ENCODE measurements at regions not wholly inside any gene's neighbourhood (a gene's known extent, or its start where the extent isn't known, plus 50 kb on each side); places are given as distances from the start of the nearest gene placed in this dataset.
"Not testable (repeated sequence)": the region's sequence is repeated elsewhere in the genome, so short reads cannot be mapped to it uniquely, and the experiment has no call there.

DNA sequence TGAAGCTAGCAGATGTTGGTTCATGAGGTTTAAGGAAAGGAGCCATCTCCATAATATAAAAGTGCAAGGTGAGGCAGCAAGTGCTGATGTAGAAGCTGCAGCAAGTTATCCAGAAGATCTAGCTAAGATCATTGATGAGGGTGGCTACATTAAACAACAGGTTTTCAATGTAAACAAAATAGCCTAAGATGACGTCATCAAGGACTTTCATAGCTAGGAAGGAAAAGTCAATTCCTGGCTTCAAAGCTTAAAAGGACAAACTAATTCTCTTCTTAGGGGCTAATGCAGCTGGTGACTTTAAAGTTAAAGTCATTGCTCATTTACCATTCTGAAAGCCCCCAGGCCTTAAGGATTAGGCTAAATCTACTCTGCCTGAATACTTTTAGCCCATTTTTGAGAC, 141.9 kb downstream of the MID1IP1 start:
- no peak for DNase-seq

DNA sequence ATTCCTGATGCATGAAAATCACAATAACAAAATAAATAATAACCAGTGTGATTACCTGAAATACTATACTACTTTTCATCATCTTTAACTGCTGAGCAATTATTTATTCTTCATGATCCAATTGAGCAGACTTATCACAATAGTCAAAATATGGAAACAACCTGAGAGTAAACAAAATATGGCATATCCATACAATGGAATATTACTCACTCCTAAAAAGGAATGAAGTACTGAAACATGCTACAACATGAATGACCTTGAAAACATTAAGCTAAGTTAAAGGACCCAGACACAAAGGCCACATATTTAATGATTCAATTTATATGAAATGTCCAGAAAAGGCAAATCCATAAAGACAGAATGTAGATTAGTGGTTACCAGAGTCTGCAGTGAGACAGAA, 146.8 kb downstream of the MID1IP1 start:
- DNase-seq, result no peak

DNA sequence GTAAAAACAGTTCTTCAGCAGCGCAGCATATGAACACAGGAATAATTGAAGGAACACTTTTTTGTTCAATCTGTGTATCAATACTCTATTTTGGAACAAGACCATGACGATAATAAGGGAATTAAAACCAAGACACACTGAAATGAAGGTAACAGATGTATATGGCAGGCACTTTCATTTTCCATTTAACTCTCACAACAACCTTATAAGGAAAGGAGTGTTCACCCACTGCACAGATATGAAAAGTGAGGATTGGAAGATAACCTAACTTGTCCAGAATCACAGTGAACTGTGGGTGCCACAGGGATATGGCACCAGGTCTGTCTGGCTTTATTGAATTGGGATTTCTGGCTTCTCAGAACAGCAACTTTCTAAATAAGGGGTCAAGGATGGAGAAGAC, 153.3 kb downstream of the MID1IP1 start:
- no peak for DNase-seq

DNA sequence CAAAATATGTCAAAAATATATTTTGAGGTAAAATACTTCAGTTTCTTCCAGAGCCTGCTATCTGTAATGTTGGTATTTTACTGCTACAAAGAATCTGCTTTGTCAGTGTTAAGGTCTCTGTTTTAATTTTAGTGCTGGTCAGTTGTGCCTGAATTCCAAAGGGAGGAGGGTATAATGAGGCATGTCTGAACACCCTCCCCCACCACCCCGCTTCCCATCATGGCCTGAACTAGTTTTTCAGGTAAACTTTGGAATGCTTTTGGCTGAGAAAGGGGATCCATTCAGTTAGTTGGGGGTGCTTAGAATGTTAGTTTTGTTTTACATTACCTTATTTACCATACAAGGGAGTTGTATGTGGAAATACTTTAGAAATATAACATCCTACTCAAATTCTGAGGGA, 158.5 kb downstream of the MID1IP1 start:
- no peak for DNase-seq

DNA sequence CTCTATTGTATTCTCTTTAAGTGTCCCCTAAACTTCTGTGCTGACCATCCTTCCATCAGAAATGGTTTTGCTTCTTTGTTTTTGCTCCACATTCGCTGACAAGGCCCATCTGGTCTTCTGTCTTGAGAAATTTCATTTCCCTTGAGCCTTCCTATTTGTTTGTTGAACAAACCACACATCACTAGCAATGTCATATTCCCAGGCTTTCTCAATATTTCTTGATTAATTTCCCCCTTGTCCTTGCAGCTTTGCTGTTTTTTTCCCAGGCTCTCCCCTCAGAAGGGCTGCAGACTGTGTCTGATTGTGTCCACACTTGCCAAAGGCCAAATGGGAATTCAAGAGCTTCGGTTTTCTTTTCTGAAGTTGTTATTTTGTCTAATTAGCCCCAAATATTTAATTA, 158.9 kb downstream of the MID1IP1 start:
- no peak for DNase-seq

DNA sequence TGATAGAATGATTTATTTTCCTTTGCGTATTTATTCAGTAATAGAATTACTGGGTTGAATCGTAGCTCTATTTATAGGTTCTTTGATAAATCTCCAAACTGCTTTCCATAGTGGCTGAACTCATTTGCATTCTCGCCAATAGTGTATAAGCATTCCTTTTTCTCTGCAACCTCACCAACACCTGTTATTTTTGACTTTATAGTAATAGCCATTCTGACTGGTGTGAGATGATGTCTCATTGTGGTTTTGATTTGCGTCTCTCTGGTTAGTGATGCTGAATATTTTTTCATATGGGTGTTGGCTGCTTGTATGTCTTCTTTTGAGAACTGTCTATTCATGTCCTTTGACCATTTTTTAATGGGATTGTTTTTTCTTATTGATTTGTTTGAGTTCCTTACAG, 160.7 kb downstream of the MID1IP1 start:
- no peak for DNase-seq

DNA sequence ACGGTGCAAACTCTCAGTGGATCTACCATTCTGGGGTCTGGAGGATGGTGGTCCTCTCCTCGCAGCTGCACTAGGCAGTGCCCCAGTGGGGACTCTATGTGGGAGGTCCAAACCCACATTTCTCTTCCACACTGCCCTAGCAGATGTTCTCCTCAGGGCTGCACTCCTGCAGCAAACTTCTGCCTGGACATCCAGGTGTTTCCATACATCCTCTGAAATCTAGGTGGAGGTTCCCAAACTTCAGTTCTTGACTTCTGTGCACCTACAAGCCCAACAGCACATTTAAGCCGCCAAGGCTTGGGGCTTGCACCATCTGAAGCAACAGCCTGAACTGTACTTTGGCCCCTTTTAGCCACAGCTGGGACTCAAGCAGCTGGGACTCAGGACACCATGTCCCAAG, 162.0 kb downstream of the MID1IP1 start:
- not testable (repeated sequence) for DNase-seq

DNA sequence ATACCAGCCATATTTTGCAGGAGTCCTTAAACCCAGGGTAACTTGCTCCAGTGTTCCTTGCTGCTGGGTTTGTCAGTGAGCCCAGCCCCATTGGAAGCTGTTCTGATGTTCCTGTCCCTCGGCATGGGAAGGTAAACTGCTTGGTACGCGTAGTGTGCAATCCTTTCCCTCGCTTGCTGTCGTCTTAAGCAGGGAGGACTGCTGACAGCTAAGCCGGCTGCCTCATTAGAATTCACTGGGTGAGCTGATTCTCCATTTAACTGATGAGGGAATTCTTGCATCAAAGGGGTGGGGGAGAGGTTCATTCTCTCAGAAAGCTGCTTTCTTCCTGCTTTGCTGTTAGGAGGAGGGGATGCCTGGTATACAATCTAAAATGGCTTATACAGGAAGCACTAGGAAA, 164.6 kb downstream of the MID1IP1 start:
- no peak for DNase-seq

DNA sequence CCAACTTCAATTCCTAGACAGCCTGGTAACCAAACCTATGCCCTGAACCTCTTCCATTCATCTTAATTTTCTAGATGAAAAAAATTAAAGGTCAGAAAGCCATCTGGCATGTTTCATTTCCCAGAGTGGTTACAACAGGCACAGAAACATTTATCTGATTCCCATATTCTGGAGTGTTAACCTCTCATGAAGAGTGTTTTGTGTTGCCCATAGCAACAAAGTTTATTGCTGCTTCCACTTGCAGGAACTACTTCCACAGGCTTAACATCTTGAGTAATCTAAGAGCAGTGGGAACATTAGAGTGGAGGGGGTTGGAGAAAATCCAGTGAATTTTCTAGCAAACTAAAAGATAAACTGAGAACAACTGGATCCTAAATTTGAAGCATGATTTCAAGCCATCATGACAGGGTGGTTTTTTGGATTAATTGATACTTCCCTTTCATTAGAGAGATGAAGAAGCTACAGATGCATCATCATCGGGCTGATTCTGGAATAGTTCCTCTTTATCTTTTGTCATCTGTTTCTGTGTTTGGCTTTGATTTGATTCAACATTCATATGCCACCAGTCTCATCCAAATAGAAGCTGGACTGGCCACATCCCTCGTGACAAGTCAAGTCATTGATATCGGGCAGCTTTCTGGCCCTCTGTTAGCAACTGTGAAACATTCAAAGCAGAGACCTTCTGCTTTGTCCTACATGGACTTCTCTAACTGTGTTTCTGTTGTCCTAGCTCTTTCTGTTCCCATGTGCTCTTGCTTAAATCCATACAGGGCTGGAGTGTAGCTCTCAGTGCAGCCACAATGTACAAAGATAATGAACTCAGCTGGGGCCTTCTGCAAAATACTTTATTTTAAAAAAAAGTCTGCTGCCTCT, 167.3 kb downstream of the MID1IP1 start:
- no peak for DNase-seq

DNA sequence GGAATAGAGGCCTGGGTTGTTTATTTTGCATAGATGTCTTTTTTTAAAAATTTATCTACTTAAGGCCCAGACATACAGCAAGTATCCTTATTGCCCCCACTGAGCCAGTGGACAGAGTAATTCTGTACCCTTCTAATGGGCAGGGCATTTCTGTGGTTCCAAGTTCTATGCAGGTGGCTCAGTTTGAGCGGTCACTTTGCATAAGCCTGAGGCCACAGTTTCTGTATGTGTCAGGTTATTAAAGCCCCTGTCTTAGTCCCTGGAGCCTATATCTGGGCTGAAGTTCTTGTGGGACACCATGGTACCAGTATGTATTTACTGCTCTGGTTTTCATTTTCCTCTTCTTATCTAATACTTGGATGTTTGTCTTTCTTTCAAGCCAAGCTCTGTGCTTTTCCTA, 168.8 kb downstream of the MID1IP1 start:
- DNase-seq, result no peak

DNA sequence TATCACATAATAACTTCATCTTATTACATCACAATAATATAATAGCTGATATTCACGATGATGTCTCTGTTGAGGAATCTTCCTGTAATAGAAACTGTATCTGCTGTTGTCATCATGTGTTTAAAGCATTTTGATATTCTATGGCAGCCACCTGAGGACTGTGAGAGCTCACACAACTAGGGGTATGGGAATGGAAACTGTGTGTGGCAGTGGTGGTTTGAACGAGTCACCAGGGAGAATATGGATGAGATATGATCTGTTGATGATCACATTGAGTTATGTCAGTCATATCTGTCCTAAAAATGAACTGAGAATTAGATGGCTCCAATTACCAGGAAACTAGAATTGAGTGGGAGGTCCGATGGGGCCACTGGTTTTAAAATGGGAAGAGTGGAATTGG, 169.6 kb downstream of the MID1IP1 start:
- DNase-seq, result no peak

DNA sequence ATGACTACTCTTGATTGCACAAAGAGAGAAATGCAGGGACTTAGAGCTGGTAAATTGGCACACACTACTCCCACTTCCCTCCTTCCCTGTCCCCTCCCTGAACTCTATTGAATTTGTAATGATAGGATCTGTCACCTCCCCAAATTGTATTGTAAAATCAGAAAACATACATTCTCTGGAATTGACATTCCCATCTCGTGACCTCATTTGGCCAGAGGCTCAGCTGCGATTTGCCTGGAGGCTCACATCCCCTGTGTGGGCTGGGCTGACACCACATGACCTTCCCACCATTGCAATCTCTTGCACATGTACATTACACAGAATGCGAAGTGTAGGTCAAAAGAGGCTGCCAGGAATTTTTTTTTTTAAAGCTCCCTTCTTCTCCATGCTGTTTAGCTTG, 172.1 kb downstream of the MID1IP1 start:
- DNase-seq, result no peak

DNA sequence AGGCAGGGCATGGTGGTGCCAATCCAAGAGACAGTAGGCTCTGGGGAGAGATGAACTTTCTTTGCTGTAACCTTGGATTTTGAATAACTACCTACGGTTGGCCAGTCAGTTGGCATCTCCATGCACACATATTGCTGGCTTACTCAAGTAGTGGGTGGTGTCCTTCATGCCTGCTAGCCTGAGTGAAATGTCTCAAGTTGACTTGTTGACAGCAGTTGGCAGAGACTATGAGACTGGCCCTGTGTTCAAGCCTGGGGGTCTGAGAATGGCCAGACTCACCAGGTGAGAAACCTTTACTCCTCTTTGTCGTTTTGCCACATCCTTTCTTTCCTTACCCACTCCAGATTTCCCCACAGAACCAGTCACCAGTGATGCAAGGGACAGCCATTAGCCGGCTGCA, 173.3 kb downstream of the MID1IP1 start:
- DNase-seq, result no peak

DNA sequence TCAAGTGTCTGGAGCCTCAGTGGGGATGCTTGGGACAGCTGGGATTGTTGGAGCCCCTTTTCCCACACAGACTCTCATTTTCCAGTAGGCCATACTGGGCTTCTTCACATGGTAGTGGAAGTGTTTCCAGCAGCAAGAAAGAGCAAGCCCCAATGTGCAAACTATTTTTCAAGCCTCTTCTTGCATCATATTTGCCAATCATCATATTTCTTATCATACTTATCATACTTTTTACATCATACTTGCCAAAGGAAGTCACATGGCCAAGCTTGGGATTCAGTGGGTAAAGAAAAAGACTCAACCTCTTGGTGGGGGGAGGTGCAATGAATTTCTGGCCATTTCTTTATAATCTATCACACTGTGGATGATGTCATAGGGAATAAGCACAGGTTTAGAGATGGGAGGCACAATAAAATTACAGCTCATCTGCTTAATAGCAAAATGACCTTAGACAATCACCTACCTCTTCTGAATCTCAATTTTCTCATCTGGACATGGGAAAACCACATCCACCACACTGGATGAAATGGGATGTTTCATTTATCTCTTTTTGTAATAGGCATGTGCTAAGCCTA, 174.2 kb downstream of the MID1IP1 start:
- DNase-seq, result no peak

DNA sequence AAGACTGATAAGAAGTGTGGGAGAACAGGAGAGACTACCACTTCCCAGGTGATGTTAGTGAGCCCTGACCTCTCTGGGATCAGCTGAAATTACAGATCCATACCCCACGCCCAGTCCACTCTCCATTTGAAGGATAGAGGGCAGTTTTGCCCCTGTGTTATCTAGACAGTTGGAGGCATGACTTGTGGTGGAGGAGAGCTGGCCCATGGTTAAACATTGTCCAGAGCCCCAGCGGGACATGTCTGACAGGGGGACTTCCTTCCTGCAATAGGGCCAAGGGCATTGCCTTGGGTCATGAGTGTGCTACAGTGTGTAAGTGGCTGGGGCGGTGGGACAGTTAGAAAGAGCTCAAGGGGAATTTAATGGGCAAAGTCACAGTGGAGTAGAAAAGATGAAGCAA, 181.1 kb downstream of the MID1IP1 start:
- DNase-seq, result no peak

DNA sequence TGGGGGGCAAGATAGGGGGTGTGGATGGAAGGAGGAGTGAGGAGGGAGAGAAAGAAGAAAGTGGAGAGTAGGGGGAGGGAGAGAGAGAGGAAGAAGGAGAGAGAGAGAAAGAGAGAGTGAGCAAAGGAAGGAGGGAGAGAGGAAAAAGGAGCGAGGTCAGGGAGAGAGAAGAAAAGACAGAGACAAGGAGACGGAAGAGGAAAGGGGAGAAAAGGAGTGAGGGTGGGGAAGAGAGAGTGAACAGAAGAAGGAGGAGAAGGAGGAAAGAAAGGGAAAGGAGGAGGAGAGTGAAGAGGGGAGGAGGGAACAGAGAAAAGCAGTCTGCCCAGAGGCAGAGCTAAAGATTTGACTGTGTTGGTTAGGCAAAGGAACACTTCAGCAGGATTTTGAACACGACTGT, 181.6 kb downstream of the MID1IP1 start:
- DNase-seq, result no peak

DNA sequence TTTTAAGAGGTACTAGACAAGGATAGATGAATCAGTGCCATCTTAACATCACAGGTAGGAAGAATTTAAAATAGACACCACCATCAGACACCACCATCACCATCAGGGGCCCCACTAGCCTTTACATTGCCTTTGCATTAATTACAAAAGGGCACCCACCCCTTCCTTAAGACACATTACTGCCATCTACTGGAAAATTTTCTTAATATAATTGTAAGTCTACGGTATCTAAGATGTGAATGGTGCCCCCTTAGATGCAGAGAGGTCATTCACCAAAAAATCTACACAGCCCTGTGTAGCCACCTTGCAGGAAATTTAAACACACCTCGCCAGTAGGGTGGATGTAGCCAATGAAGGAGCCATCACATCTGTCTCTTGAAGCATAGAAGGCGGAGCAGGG, 184.1 kb downstream of the MID1IP1 start:
- no peak for DNase-seq

DNA sequence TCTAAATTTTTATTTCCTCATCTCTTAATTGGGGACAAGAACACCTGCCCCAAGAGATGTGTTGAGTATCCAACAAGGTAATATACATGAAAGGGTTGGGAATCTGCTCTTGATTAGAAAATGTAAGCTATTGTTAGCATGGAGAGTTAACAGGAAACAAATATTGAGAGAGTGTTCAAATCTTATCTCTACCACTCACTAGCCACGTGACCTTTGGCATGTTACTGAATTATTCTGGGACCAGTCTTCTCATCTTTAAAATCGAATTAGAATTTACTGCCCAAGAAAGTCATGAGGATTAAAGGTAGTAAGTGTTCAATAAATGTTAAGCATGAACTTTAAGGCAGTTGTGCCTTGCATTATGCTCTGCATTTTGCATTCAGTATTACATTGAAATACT, 184.7 kb downstream of the MID1IP1 start:
- DNase-seq, result no peak

DNA sequence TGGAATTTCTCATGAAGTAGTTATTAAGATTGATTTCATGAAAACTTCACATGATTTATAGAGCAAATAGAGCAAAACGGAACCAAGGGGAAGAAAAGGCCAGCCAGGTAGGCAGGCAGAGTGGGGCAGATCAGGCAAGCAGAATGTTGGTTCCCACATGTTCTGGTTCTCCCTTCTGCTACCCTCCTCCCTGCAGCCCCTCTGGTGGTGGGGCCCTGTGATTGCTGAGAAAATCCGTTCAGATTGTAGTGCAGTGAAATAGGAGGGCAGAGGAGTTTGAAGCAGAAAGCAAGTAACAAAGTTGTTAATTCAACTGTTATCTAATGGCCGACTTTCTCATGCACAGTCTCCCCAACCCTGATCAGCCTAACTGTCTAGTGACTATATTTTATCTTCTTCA, 185.3 kb downstream of the MID1IP1 start:
- no peak for DNase-seq

DNA sequence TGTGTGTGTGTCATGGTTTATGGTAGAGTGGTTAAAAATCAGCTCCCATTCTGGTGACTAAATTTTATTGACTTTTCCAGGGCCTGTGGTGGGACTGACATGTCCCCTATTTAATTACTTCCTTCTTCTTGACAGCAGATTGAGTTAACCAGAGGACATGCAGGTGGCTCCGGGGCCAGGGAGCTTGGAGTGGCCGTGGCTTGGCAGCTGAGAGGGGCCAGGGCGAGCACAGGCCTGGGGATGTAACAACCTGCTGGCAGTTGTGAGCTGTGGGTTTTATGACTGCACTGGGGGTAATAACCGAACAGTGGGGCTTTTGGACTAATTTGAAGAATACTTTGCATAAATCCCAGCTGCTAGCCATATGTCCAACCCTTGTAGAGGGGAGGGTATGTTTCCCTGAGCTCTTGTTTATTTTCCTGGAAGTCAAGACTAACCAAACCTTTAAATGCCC, 186.0 kb downstream of the MID1IP1 start:
- no peak for DNase-seq

DNA sequence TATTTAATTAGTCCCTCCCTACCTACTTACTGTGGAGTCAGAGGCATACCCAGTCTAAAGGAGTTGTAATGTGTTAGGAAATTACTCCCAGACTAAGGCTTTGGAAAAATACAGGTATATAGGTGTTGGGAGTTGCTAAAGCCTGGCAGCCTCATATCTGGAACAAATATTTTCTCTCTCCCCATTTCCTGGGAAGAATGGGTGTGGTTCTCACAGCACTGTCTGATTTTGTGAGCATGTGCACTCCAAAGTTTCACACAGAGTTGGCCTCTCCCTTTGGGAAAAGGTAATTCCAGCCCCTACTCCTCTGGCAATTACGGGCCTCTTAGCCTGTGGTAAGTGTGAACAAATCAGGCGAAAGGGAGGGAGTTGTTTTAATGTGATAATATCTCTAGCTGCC, 187.0 kb downstream of the MID1IP1 start:
- DNase-seq, result no peak

DNA sequence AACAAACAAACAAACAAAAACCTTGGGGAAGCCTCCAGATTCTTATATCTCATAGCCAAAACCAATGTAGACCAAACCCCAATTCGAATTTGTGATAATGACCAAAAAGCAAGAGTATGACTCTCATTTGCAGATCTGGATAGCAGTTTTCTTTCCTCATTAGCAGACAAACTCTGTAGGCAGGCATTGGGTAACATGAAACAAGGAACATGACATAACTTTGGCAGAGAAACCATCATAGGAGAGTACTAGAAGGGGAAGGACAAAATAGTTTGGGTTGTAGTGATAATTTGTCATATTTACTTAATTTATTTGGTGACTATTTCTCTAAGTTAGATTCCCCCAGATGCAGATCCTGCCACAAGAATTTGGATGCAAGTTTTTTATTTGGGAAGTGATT, 187.8 kb downstream of the MID1IP1 start:
- DNase-seq, result no peak

DNA sequence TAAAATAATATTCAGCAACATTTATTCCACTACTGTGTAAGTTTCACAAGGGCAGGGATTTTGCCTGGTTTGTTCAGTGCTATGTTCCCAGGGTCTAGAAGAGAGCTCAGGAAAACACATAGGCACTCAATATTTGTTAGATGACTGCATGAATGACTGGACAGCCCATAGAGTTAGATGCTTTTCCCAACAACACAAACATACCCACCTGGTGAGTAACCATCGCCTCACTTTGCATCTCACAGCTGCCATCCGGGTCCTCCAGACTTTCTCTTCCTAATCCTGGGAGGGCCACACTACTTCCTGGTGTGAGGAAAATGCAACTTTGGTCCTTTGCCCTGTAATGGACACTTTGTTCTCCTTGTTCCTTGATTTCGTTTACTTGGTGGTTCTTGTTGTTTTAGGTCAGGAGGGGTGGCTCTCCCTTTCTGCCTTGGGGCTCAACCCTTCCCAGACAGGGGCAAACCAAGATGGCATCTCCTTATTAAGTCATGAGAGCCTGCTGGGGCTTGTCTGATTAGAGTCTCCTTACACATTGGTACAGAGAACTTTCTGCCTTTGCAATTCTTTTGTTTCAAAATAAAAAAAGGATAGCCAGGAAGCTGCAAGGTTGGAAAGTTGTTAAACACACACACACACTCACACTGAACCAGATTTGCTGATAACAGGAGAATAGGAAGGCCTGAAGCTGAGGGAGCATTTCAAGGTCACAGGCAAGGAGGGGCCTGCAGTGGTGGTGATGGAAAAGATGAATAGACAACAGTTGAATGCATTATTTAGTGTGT, 190.6 kb downstream of the MID1IP1 start:
- no peak for DNase-seq
